B cell (primary cell): ENCODE measurements at regions not wholly inside any gene's neighbourhood (a gene's known extent, or its start where the extent isn't known, plus 50 kb on each side); places are given as distances from the start of the nearest gene placed in this dataset.

Source experiments
- EZH2 ChIP-seq: IDR thresholded peaks from 2 replicates; pipeline ENCODE4 v1.6.1; 2012; ENCODE audit warnings: borderline replicate concordance, low read depth, mild to moderate bottlenecking, moderate library complexity, low read length; ENCODE audit not compliant: insufficient read depth, poor library complexity, severe bottlenecking
- TF ChIP-seq, protein P1 (sequence below): fragments of 200-600 bp; IDR thresholded peaks from one replicate; pipeline ENCODE4 v1.8.0; 2022; ENCODE audit warnings: antibody characterized with exemption, mild to moderate bottlenecking

- TF ChIP-seq, protein P1, sequence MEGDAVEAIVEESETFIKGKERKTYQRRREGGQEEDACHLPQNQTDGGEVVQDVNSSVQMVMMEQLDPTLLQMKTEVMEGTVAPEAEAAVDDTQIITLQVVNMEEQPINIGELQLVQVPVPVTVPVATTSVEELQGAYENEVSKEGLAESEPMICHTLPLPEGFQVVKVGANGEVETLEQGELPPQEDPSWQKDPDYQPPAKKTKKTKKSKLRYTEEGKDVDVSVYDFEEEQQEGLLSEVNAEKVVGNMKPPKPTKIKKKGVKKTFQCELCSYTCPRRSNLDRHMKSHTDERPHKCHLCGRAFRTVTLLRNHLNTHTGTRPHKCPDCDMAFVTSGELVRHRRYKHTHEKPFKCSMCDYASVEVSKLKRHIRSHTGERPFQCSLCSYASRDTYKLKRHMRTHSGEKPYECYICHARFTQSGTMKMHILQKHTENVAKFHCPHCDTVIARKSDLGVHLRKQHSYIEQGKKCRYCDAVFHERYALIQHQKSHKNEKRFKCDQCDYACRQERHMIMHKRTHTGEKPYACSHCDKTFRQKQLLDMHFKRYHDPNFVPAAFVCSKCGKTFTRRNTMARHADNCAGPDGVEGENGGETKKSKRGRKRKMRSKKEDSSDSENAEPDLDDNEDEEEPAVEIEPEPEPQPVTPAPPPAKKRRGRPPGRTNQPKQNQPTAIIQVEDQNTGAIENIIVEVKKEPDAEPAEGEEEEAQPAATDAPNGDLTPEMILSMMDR, result no peak
- TF ChIP-seq EZH2, result no peak
These were observed 118.9 kb upstream of the PLEKHG7 start for GRCh38 chr12:92583910-92584309.
